HG03354 (cell line): ENCODE measurements at regions not wholly inside any gene's neighbourhood (a gene's known extent, or its start where the extent isn't known, plus 50 kb on each side); places are given as distances from the start of the nearest gene placed in this dataset.

Experiments
- ATAC-seq: cut with Tn5 transposase; IDR thresholded peaks from one replicate; pipeline ENCODE4 v1.9.1; 2021; ENCODE audit warnings: mild to moderate bottlenecking; ENCODE audit not compliant: unreplicated experiment, poor library complexity, severe bottlenecking

DNA sequence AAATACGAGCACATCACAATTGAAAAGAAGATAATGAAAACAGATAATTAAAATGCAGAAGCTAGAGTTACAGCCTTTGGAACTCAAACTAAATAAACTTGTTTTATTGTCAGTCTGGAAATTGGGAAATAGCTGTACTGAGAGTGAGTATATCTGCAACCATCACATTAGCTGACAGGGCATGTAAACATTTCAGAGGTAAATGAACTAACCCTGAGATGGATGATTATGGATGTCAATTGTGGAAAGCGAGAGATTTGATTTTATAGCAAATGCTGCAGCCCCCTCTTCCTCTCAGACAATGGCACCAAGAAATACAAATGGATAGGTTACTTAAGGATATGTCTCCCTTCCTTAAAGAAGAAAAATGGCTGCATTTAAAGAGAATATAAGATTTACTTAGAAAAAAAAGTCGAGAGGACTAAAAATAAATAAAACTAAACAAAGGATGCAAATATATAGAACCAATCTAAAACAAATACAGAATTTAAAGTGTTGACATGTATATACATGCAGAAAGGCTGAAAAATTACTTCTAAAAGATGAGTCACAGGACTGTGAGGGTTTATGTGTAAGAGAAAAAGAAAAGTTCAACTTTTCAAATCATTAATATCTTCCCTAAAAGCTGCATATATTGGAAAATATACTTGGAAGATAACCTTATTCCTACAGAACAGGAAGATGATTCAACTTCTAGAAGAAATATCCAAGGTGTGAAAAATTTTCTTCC, 120.3 kb upstream of the FLRT2 start:
- no peak for ATAC-seq

DNA sequence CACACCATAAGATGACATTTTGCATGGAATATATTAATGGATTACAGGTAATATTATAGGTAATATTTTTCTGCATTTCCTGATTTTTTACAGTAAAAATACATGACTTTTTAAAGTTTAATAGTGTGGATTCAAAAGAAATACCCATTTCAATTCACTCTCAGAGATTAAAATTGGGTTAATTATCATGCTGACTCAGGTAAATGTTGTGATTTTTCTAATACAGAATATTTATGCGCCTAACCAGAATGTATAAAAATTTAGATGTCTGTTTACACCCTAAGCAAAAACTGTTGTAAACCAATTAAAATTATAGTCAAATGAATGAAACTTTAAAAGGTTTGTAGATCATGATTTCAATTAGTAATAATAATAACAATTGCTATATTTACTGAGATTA, 117.2 kb upstream of the FLRT2 start:
- ATAC-seq: no peak

DNA sequence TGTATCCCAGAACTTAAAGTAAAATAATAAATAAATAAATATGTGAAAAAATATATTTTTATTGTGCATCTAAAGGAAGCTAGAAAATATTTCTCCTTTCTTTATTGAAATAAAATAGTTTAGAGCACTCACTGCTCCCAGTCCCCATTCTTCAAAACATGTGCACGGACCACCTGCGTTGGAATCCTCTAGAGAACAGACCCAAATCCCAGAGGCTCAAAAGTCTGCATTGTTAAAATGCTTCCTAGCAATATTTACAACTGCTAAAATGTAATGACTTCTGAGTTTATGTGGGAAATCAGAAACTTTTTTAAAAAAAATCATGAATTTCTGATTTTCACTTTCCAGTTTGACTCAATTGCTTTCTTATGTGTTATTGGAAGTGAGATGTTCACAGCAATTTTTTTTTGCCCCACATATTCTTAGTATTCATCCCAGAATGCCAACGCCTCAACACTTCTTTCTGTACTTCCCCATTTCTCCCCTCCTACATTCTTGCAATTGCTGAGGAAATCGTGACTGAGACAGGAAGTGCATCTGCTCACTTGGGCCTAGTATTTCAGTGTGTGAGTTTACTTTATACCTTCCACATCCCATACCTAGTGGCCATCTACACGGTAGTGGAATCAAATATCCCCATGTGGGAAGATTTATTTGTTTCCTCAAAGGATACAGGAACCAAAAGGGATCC, 116.0 kb upstream of the FLRT2 start:
- no peak for ATAC-seq

DNA sequence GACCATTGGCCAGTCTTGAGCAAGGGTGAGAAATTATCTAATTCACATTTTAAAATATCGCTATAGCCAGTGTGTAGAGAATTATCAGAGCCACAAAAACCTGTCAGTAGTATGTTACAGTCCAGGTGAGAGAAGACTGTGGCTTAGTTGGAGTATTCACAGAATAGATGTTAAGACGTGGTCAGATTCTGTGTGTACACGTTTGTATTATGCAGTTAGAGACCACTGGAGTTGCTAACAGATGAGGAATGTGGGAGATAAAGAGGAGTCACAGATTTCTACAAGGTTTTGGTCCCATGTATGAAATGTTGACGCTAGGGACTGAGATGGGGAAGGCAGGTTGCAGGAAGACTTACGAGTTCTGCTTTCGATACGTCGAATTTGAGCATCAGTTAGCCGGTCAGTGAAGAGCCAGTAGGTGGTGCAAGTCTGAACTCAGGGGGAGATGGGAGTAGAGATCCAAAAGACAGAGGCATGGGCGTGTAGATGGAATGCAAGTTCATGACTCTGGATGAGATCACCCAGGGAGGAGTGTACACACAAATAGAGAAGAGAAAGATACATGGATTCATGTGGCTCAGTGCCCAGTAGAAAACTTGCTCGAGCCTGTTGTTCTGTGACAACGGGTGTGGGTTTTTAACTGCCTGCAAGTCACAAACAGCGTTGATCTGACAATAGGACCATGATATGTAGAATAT, 114.8 kb upstream of the FLRT2 start:
- ATAC-seq: no peak

DNA sequence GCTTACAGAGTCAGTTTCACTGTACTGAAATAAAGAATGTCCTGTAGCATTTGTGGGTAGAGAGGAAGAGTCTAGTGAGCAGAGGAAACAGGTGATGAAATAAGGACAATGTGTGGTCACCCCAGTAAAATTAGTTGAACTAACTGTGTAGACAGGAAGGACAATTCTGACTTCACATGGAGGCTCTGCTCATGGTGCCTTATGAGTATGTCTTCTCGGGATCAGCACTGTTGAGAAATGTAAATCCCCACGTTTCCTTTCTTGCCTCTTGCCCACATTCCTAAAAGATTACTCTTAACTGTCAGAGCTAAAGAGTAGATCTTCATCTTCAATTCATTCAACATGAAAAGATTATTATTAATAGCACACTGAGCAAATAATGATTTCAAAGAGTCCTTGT, 113.2 kb upstream of the FLRT2 start:
- ATAC-seq: no peak

GRCh38 chr14:85417396-85417795, 112.5 kb upstream of the FLRT2 start:
- no peak for ATAC-seq

DNA sequence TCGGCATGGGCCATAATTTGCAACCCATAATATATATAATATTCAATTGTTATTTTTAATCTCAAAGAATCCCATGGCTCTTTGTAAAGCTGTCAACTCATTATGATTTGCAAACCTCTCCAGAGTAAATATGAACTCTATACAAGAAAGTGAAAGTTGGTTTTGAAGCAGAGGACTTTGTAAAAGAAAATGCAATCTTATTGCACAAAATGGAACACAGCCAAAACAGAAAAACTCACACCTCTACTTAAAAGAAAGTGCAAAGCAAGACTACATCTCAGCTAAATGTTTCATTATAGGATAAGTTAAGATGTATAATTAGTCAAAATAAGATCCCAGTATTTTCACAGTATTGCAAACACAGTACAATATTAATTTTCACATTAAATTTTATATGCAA, 111.2 kb upstream of the FLRT2 start:
- no peak for ATAC-seq

GRCh38 chr14:85420278-85420677, 109.7 kb upstream of the FLRT2 start:
- ATAC-seq: no peak

DNA sequence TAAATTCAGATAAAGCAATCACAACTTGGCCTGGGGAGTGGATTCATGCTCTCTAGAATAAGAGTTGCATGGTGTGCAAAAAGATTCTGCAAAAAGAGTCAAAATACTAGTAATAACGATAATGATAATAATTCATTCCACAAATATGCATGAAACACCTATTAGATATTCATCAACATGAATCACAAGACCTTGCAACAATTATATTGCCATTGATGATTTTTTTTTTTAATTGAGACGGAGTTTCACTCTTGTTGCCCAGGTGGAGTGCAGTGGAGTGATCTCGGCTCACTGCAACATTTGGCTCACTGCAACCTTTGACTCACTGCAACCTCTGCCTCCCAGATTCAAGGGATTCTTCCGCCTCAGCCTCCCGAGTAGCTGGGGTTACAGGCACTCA, 109.2 kb upstream of the FLRT2 start:
- no peak for ATAC-seq

DNA sequence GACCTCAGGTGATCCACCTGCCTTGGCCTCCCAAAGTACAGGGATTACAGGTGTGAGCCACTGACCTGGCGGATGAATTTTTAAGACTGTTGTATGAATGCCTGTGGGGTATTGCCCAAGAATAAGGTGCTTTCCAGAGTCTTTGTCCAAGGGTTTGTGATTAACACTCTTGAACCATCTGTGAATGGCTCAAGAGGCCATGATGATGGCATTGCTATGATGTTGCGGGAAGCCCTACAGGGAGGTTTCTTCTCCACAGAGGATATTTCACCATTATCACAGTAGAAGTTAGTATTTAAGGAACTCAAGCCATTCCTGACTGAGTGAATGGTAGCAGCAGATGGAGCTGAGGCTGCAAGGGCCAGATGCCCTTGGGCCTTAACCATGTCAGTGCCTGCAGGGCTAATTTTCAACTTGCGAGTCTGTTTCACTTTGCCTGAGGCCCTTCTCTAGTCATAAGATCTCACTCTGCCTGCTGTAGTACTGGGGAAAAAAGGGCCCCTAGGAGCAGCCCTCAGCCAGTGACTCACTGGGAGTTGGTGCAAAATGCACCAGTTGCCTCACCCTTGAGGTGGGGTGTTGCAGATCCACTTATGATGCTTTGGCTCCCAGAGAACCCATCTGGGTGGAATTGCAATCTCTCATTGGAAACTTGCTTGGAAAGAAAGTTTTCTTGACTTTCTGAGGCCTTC, 108.6 kb upstream of the FLRT2 start:
- no peak for ATAC-seq

GRCh38 chr14:85423889-85424288, 106.1 kb upstream of the FLRT2 start:
- no peak for ATAC-seq

DNA sequence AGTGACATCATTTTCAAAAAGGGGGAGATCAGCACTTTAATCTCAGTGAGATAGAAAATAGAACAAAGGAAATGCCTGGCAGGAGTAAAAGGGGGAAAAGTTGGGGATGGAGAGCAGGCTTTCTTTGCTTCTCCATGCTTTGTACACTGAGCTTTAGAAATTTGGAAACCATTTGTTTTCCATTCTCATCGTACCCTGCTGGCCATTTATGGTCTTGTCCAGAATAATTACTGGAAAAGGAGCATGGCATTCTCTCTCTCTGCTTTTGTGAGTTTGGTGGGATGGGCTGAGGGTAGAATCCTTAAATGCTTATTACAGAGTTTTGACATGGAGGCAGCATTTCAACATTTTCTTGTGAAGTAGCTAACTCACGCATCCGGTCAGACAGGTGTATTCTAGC, 104.4 kb upstream of the FLRT2 start:
- ATAC-seq: no peak

DNA sequence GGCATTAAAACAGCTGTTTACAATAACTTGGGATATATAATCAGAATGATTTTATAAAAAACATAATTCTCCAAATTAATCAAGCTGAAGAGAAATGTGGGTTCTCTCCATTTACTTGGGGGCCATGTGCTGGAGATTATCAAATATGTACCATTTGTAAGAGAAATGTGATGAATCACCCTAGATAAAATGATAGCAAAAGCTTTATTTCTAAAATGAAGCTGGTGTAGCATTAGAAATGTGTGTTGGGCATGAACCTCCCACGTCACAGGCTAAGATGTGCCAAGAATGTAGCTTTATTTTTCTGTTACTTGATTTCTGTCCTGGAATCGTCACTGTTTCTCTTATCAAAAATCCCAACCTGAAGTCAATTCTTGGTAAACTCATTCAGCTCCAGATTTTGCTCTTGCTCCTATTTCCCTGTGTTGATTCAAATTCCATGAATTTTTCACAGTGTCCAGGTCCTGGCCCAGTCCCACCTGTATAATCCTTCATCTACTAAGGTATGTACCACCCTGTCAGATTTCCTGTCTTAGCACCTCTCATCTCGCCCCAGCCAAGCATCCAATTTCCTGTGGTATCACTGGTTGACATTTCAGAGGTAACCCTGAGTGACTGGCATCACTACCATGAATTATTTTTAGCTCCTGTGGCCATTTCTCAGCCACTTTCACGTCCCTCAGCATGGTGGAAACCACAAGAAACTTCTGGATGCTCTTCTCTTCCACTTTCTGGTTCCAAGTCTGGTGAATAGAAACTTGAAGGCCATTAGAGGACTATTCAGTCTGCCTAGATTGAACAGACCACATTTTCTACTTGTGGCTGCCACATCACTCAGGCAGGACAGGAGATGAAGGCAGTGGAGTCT, 103.6 kb upstream of the FLRT2 start:
- ATAC-seq: no peak

DNA sequence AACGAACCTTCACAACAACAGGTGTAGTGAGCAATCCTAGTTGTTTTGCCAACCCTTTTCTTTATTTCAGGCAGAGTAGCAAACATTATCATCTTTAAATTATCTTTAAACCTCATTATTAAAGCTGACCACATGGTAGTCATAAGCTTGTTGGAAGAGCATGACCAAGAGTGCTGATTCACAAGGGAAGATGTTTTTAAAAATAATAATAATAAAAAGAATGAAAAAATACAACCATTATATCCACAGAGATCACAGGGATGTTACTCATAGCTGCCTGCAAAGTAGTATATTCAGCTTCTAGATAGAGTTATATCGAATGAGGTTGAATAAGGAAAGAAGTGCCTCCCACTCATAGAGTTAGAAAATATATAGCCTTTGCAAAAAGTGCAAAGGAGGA, 101.0 kb upstream of the FLRT2 start:
- no peak for ATAC-seq

DNA sequence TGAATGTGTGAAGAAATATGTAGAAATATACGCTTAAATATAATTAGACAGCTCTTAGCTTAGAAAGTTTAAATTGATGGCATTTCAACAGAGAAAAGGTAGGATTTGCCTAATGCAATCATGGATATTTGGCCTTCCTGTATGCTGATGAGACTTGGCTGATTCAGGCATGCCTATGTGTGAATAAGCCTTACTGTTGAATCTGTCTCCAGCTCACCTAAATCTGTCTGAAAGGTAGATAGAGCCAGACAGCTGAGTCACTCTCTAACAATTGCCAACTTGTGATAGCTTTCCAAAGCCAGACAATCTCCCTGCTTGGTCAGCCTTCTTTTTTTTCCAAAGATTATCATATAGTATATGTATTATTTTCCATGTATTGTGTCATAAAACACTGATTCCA, 92.8 kb upstream of the FLRT2 start:
- ATAC-seq: no peak

DNA sequence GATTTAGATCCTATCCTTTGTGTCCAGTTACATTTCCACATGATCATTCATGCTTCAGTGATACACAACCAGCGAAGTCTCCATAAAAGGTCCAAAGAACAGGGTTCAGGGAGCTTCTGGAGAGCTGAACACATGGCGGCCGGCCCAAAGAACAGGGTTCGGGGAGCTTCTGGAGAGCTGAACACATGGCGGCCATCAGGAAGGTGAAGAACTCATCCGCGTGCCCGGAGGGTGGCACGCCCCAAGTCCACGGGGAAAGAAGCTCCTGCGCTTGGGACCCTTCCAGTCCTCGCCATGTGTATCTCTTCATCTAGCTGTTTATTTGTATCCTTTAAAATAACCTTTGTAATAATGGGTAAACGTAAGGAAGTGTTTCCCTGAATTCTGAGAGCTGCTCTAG, 91.9 kb upstream of the FLRT2 start:
- ATAC-seq: no peak

- no peak for ATAC-seq
Observed at GRCh38 chr14:85438481-85438942, 91.4 kb upstream of the FLRT2 start.

DNA sequence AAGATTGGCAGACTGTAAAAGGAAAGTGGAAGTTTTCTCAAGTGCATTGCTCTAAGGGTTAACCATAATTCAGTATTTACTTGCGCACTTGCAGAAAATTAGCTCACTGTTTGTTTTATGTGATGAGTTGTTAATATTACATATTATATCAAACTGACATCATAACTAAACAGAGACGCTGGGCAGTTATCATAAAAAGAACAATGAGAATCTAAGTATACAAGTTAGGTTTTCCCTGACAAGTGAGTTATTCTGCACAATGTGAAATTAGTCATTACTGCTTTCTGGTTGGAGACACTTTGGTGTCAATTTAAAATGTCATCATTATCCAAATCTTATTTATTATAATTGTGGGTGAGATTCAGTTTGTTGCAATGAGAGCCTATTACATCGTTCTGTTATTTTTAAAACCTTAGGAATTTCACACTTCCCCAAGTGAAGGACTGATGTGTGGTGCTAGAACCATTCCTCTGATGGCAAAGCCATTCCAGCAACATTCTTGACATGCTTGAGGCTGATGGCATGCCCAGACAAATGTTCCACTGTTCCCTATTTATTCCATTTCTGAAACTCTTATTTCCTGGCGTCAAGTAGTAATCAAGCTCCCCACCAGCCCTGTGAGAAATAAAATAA, 90.1 kb upstream of the FLRT2 start:
- no peak for ATAC-seq
